Activated naive CD8-positive, alpha-beta T cell treated with anti-CD3 and anti-CD28 coated beads, Interleukin-2, amount 50 U/mL, for 16 hours (primary cell): ENCODE measurements at regions not wholly inside any gene's neighbourhood (a gene's known extent, or its start where the extent isn't known, plus 50 kb on each side); places are given as distances from the start of the nearest gene placed in this dataset.
"Not testable (repeated sequence)": the region's sequence is repeated elsewhere in the genome, so short reads cannot be mapped to it uniquely, and the experiment has no call there.

ENCODE experiments used
- DNase-seq: peaks from one replicate; pipeline ENCODE4 v3.0.0-alpha.2; 2020; ENCODE audit warnings: low read depth, low spot score

DNA sequence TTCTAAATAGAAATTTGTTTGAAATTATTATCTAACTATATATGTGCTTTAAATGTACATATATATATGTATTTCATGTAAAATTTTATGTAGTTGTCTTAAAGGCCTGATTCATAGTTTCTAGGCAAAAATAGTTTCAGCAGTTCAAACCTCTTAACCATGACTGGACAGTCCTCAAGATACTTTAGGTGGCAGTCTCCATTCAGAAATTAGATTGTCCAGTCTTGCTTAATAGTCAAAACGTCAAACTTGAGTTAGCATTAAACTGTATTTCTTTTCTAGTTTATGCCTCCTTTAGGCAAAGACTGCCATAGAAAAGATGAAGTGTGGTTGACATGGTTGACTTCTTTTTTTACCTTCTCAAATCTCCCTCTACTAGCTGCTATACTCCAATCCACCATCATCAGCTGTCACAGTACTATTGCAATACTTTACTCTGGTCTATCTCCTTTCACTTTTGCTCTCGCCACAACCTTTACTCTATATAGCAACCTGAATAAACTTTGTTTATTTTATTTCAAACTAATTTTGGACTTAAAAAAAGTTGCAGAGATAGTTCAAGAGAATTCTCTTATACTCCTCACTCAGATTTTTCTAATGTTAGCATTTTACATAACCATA lies 395.6 kb upstream of the DIPK2B start:
- no peak for DNase-seq

DNA sequence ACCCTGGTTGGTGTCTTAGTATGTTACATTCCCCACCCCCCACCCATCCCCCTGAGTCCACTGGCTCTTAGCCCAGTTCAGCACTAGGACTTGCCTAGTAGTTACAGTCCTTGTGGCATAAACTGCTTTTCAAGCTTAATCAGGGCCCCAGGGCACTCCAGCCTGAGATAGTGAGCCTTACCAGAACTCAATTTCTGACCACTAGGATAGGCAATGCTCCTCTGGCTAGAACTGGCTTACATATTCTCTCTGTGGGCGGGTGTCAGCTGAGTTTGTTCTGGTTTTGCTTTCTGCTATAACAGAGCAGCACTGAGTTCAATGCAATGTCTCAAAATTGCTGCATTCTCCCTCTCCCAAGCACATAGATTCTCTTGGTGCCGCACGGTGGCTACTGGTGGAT lies 391.4 kb upstream of the DIPK2B start:
- no peak for DNase-seq

DNA sequence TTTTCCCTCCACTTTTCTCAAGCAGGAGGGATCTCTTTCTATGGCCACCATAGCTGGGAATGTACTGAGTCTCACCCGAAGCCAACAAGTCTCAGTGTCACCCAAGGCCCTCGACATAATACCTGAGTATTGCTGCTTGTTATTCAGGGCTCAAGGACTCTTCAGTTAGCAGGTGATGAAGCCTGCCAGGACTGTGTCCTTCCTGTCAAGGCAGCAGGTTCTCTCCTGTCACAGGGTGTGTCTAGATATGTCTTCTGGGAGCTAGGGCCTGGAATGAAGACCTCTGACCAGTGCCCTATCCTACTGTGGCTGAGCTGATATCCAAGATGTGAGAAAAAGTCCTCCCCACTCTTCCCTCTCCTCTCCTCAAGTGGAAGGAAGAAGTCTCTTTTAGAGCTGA lies 391.0 kb upstream of the DIPK2B start:
- no peak for DNase-seq

DNA sequence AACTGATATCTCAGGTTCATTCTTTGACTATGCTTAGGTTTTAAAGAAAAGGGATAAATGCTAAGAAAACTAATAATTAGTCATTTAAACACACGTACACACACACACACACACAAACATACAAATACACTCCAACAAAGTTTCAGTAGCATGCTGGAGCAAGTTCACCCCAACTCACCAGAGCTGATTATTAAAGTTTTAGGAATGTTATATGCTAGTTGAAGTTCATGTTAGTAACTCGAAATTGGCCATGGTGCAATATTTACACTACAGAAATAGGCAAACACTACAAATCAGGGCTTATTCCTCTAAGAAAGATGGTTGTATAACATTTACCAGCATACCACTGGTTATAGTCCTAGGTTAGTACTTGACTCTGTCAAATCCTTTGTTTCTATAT lies 384.0 kb upstream of the DIPK2B start:
- DNase-seq = no peak

DNA sequence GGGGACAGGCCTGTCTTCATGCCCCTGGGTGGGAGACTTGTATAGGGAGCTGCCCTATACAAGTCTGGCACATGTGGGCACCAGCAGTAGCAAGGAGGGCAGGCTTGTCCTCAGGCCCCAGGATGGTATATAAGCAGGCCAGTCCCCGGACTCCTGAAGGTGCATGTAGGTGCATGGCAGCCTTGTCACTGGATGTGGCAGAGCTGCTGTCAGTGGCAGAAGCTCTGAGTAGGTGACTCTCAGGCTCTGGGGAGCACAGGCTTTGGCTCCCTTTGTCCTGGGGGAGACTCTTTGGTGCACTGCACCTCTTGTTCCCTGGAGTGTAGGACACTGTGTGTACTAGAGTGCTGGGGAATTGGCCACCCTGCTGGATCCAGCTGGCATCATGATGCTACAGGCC lies 376.7 kb upstream of the DIPK2B start:
- DNase-seq = no peak

DNA sequence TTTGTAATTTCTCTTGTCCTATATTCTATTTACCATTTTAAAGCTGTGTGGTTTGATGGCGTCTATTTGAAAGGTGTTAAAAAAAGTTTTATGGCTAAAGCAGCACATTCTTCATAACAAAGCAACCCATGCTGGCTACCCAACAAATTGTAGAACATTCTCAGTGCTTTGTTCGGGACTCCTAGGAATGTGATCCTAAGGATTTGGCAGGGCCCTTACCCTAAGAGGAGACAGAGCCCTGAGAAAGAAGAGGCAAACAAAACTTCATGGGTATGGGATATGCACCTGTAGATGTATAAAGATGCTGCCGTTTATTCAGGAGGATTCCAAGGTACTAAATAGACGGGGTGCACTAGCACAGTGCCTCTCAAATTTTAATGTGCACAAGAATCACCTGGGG lies 370.8 kb upstream of the DIPK2B start:
- DNase-seq = no peak

DNA sequence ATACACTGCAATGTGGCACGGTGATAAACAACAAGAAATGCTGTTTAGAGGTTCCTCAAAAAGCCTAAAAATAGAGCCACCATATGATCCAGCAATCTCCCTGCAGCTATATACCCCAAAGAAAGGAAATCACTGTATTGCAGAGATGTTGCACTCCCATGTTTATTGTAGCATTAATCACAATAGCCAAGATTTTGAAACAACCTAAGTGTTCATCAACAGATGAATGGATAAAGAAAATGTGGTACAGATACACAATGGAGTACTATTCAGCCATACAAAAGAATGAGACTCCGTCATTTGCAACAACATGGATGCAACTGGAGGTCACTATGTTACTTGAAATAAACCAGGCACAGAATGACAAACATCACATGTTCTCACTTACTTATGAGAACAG lies 365.8 kb upstream of the DIPK2B start:
- DNase-seq = no peak

DNA sequence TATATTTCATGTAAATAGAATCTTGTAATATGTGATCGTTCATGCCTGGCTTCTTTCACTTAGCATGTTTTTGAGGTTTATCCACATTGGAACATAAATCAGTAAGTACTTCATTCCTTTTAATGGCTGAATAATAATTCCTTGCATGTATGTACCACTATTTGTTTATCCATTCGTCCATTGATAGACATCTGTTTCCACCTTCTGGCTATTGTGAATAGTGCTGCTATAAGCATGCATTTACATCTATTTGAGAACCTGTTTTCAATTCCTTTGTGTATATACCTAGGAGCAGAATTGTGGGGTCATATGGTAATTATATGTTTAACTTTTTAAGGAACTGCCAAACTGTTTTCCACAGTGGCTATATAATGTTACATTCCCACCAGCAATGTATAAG lies 356.7 kb upstream of the DIPK2B start:
- no peak for DNase-seq

DNA sequence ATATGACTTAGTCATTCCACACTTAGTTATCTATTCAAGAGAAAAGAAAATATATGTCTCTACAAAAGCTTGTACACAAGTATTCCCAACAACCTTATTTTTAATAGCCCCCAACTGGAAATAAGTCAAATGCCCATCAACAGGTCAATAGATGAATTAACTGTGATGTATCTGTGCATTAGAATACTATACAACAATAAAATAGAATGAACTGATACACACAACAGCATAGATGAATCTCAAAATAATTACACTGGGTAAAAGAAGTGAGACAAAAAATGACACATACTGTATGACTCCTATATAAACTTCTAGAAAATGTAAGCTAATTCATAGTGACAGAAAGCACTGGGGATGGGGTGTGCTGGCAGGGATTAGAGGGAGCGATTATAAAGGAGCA lies 354.1 kb upstream of the DIPK2B start:
- DNase-seq = no peak

DNA sequence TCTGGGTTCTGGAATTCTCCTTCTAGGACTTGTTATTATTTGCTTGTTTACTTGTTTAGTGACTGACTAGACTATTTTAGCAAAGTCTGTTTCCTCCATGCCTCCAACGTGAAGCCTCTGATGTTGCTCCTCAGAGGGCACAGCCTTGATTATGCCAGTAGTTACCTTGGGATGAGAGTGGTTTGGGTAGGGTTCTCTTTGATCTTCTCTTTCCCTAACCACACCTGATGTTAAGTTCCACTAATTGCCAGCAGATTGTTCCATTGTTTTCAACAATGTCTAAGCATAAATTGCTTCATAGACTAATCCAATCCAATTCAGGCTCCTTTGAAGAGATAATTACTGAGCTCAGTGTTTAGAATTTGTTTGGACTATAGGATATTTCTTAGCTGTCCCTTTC lies 352.7 kb upstream of the DIPK2B start:
- DNase-seq = no peak

DNA sequence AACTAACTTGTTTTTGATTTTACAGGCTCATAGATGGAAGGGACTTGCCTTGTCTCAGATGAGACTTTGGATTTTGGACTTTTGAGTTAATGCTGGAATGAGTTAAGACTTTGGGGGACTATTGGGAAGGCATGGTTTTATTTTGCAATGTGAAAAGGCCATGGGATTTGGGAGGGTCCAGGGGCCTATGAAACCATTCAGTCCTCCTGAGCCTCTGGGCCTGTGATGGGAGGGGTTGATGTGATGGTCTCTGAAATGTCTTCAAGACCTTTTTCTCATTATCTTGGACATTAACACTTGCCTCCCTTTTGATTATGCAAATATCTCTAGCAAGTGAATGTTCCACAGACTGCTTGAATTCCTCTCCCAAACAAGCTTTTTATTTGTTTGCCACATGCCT lies 346.0 kb upstream of the DIPK2B start:
- not testable (repeated sequence) for DNase-seq

DNA sequence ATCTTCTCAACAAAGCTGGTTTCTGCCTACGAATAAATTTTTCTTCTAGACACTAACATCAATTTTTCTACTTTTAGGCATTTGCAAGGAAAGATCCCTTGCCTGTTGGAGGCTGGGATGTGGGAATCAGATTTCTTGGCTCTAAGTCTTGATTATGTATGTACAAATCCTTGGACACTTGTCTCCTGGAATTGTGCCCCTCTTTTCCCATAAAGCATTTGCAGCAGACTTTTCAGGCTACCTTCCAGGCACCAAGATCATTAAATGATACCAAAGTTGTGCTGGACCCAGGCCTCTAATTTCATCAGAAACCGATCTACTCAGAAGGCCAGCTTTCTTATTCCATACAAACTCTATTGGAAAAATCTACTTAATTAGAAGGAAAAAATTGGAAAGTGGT lies 339.5 kb upstream of the DIPK2B start:
- no peak for DNase-seq

DNA sequence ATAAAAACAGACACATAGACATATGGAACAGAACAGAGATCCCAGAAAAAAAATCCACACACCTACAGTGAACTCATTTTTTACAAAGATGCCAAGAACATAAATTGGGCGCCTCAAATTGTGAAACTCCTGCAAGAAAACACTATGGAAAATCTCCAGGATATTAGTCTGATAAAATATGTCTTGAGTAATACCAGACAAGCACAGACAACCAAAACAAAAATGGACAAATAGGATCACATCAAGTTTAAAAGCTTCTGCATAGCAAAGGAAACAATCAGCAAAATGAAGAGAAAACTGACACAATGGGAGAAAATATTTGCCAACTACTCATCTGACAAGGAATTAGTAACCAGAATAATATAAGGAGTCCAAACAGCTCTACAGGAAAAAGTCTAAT lies 337.3 kb upstream of the DIPK2B start:
- no peak for DNase-seq

DNA sequence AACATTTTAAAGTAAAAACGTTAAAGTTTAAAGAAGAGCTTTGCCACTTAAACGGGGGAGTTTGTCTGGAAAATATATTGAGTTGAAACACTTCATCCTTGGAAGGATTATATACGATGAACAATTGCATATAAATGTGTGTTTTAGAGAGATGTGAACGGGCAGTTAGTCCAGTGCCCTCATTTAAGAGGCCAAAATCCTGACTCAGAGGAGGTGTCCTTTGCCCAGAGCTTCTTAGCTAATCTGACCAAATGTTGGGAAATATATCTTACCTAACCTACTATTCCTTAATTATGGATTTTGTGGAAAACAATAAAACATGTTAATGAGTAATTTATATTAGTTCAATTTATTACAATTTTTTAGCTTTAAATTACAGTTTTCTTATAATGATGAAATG lies 327.2 kb upstream of the DIPK2B start:
- DNase-seq = no peak

DNA sequence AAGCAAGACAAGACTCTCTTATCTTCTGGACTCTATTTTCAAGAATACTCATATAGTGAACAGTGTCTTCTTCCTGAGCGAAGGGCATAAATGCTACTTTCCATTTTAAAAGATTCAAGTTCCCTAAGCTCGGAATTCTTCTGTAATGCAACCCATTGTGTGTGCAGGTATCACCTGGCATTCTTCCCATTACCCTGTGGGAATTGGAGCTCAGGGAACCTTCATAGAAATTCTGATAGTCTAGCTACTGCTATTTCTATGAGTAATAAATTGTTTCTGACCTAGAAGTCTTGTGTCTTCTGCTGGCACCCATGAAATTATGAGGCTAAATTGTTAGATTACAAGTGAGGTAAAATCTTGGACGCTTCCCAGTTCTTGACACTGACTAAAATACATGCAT lies 324.1 kb upstream of the DIPK2B start:
- DNase-seq = no peak

DNA sequence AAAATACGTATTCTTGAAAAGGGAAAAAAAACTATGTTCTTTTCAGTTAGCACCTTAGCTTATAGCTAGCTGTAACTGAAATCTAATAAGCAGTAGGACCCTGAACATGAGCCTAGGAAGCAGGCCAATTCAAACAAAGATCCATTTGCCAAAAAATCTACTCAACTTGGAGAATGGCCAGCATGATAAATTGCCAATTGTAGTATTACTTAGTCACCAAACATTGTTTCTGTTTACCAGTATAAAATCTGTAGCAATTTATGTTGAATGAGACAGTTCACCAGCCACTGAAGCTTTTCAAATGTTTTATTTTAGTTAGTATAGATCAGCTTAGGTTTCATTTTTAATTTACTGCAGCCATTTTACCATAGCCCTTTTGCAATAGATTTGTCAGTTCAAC lies 323.6 kb upstream of the DIPK2B start:
- DNase-seq = no peak

DNA sequence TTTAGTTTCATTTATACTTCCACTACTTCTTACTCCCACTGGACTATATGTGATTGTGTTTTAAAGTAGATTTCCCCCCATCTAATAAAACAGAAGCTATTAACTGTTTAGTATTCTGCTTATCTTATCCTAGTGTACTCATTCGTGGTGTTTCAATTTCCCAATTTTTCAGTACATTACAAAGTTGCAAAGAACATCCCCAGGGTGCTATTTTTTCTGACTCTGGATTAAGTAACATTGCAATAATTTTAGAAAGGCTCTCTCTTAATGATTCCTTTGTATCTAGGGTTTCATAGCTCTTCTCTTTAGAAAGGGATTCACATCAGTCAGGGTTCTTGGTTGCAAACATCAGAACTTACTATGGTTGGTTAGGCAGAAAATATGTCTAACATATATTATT lies 317.9 kb upstream of the DIPK2B start:
- no peak for DNase-seq

DNA sequence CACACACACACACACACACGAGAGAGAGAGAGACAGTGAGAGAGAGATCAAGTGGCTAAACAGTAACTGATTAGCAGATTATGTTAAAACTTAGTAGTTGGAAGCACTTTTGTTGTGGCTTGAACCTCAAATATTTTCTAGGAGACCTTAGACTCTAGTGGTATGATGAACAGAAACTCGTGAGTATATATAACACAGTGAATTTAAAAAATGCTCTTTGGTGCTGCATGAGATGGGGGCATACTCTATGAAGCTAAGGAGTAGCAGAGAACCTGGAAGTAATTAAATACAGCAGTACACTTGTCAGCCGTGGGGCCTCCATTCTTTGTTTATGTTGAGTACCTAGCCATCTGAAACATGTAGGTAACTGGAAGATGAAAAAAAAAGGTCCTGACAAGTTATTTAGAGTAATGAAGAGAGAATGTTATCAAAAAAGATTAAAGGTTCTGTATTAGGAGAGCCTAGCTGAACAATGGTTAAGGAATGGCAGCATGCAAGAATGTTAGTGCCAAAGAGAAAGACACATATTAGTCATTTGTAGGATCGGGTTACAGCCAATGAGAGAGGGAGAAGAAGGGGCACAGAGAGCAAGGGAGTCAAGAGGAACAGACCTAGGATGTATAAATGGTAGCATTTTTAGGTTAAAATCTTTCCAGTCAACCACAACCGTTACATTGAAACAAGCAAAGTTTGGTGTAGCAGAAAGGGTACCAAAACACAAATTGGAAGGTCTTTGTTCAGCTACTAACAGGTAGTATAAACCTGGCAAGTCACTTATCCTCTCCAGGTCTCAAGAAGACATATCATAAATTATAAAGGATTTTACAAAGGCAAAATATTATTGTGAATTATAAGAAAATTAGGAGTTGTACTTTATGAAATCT lies 316.7 kb upstream of the DIPK2B start:
- no peak for DNase-seq

DNA sequence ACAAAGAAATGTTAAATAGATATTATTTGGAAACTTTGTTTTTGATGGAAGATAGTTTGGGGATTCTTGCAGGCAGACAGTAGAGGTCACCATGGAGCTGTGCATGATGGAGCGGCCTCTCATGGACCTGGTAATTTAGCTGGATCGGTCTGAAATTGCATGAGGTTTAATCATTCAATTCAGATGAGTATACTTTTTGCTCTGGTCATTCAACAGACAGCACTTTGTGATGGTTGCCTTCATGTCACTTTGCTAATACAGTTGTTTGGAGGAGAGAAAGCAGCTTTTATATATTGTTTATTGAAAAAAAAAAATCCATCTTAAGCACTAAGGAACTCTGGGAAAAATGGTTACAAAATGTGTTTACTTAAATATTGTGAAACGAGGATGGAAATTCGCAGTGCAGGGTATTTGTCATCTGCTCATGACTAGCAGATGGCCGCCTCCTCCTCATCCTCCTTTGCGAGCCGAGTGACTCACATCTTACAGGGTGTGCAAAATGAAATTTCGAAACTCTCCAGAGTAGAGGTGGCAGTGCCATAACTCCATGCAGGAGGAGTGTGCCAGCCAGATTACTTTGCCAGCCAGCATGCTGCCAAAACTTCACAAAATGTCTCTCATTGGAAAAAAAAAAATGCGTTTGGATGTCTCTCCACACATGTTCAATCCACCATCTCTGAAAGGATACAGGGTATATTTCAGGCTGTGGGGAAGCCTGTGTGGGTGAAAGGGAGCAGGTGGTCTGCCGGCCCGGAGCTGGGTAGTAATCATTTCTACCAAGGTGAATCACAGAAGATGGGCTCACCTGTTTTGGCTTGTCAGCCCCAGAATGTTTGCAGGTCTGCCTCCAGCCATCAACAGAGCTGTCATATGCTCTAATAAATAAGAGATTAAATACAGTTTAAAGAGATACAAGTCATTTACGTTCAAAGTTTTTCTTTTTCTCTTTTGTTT lies 314.9 kb upstream of the DIPK2B start:
- DNase-seq = no peak

DNA sequence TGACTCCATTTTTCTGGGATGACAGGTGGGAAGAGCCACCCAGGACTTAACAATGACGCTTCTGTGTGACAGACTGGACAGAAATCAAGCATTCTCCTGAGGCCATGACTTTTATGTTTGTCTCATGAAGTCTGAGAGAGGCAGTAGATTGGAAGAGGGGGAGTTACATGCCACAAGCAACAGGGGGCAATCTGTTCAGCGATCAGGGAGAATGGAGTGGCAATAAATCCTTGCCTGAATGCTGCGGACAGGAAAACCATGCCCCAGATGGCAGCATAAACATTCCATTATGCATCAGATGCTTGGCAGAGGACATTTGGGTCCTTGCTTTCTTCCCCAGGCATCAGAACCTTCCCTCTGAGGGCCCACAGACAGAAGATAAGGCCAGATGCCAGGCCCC lies 312.4 kb upstream of the DIPK2B start:
- no peak for DNase-seq

DNA sequence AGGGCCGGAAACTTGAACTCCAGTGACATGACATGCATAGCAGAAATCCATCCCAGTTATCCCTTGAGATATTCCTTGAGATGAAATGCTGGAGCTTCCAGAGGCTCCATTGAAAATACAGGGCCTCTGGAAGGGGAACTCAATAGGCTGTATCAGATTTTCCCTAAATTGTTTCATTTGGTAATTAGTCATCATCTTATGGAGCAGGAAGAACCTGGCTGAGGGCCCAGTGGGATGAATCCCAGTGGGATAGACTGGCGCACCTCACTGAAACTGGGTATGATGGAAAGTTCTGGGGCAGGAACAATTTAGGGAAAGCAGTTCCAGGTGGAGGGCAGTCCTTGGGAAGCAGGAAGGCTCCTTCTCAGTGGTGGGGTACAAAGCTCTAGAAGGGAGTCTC lies 307.8 kb upstream of the DIPK2B start:
- DNase-seq = no peak

DNA sequence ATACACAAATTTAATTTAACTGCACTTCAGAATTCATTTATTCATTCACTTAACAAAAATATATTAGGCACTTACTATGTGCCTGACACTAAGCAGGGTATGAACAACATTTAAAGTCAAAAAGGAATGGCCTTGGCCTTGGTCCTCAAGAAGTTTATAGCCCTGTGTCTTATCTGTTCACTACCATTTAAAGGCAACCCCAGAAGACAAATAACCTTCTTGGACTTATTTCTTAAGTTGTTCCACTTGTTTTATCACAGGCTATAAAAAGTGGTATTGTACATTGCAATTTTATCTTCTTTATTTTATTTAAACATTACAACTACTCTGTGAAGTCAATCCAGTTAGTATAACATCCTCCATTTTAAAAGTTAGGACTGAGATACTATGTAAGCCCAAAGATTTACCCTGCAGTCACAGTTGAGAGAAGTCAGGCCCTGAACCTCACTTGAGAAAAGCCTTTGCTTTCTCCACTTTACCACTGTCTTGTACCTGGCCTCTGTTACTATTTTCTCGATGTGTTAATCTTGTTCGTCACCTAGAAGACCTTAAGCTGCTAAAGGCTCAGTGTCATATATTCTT lies 305.6 kb upstream of the DIPK2B start:
- DNase-seq = no peak
